GM12865 (cell line): ENCODE measurements at regions not wholly inside any gene's neighbourhood (a gene's known extent, or its start where the extent isn't known, plus 50 kb on each side); places are given as distances from the start of the nearest gene placed in this dataset.
"Not testable (repeated sequence)": the region's sequence is repeated elsewhere in the genome, so short reads cannot be mapped to it uniquely, and the experiment has no call there.

Source experiments
- DNase-seq: peaks from one replicate; pipeline ENCODE4 v3.0.0; 2010; ENCODE audit warnings: low read depth
- H3K4me3 ChIP-seq: 2 replicates; pipeline ENCODE4 v1.5.1; 2011; ENCODE audit warnings: mild to moderate bottlenecking, low read depth, low read length, control low read depth
- TF ChIP-seq, protein P1 (sequence below): IDR thresholded peaks from 2 replicates; pipeline ENCODE4 v1.5.1; 2011; ENCODE audit warnings: low read length, control low read depth, low read depth, inconsistent platforms; ENCODE audit not compliant: insufficient read depth; ENCODE audit errors: missing control alignments

DNA sequence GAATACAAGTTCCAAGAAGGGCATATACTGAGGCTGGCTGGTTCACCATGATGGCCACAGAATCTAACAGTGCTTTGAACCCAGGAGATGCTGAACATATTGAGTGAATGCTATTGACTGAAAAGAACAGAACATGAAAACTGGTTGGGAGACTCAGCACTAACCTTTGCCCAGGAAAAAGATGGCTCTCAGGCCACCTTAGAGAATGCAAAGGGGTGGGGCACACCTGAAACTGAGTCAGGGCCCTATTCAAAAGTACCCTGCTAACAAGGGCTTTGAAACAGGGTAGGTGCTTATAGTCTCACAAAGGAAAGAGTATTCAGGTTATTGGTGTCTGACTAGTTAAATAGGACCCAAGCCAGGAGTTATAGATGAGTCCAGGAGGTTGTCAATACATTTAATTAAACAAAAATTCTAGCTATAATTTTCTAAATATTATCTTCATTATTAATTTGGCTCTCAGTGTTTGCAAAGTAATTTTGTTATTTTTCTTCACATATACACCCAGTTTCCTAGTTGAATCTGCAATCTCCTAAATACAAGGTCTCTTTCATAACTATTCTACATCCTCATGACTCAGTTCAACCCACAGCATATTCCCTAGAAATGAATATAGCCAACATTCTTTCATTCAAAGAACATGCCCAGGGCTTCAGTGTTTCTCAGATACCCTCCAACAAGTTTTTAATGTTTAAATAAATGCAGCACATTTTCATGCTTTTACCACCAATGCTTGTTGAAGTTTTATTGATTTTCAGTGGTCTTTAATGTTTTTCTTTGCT, 144.2 kb upstream of the RAPGEF2 start:
- TF ChIP-seq, protein P1, sequence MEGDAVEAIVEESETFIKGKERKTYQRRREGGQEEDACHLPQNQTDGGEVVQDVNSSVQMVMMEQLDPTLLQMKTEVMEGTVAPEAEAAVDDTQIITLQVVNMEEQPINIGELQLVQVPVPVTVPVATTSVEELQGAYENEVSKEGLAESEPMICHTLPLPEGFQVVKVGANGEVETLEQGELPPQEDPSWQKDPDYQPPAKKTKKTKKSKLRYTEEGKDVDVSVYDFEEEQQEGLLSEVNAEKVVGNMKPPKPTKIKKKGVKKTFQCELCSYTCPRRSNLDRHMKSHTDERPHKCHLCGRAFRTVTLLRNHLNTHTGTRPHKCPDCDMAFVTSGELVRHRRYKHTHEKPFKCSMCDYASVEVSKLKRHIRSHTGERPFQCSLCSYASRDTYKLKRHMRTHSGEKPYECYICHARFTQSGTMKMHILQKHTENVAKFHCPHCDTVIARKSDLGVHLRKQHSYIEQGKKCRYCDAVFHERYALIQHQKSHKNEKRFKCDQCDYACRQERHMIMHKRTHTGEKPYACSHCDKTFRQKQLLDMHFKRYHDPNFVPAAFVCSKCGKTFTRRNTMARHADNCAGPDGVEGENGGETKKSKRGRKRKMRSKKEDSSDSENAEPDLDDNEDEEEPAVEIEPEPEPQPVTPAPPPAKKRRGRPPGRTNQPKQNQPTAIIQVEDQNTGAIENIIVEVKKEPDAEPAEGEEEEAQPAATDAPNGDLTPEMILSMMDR = no peak
- H3K4me3 ChIP-seq = no peak overlapping the region
- DNase-seq = no peak

DNA sequence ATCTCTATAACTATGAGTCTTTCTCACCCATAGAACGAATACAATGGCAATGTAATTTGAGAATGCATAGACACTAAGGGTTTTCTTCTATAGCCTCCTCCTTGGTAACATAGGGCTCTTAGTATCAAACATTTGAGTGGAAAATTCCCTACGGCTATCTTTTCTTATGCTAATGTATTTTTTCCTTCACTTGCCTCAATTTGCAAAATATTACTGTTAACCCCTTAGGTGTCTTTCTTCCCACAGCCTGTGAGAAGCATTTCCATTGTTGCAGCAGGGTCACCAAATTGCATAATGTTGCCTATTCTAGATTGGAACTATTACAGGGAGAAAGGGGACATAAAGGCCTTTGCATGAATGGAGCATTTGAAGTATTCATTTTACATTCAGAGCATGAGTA, 140.5 kb upstream of the RAPGEF2 start:
- DNase-seq = no peak
- TF ChIP-seq, protein P1 = no peak
- no peak overlapping the region for H3K4me3 ChIP-seq

DNA sequence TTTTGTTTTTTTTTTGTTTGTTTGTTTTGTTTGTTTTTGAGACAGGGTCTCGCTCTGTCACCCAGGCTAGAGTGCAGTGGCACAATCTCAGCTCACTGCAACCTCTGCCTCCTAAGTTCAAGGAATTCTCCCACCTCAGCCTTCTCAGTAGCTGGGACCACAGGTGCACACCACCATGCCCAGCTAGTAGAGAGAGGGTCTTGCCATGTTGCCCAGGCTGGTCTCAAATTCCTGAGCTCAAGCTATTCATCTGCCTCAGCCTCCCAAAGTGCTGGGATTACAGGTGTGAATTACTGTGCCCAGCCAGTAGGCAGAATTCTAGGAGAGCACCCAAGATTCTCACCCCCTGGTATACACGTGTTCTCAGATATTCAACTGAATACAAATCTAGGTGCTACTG, 139.6 kb upstream of the RAPGEF2 start:
- DNase-seq, H3K4me3 ChIP-seq: not testable (repeated sequence)

DNA sequence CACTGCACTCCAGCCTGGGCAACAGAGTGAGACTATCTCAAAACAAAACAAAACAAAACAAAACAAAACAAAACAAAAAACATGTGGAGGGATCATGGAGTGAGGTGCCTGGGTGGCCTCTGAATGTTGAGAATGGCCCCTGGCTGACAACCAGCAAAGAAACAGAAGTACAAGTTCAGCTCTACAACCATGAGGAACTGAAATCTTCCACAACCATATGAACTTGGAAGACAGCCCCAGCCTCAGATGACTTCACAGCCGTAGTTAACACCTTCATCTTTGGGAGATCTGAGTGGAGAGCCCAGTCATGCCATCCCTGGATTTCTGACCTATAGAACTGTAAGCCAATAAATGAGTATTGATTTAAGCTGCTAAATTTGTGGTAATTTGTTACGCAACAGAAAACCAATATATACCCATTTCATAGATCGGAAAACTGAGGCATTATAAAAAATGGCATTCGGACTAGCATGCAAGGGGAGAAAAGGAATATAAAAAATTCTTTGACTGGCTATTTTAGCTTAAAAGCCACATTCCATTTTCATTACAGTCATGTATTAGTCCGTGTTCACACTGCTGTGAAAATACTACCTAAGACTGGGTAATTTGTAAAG, 138.7 kb upstream of the RAPGEF2 start:
- no peak for DNase-seq
- TF ChIP-seq, protein P1 = no peak
- H3K4me3 ChIP-seq = no peak overlapping the region

DNA sequence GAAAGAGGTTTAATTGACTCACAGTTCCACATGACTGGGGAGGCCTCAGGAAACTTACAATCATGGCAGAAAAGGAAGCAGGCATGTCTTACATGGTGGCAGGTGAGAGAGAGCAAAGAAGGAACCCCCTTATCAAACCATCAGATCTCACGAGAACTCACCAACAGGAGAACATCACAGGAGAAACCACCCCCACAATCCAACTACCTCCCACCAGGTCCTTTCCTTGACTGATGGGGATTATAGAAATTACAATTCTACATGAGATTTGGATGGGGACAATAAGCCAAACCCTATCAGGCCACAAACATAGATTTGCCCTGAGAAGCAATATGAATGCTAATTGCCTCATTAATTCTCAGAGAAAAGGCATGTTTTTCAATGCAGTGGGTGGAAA, 138.2 kb upstream of the RAPGEF2 start:
- no peak overlapping the region for H3K4me3 ChIP-seq
- TF ChIP-seq, protein P1 = no peak
- DNase-seq = no peak

DNA sequence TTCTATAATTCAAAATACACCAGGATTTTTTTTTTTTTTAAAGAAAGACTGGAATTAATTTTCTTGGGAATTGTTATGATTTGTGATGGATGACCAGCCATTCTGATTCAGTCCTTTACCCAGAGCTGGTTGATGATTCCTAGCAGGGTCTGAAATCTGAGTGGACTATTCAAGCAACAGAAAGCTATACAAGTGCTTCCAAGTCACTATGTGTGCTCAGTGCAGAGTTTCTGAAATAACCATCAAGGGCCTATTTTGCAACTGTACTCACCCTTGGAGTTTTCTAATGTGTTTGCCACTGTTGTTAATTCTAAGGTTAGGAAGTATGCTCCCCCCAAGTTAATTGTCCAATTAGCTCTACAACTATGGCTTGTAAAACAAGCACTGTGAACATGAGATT, 137.7 kb upstream of the RAPGEF2 start:
- DNase-seq = no peak
- H3K4me3 ChIP-seq = no peak overlapping the region
- TF ChIP-seq, protein P1 = no peak

DNA sequence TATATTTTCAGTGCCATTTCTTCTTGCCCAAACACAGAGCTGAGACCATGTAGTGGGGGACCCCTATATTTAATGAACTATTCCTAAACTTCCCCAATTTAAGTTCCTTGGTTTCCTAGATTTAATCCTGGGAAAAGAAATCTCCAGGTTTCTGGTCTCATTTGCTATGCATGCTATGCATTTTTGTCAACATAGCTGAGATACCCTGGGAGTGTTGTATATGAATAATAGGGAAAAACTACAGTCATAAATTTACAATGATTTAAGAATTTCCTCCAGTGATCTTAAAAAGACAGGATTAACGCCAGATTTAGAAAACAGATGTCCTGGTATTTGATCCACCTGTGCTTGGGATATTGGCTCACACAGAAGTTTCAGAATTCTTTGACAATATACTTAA, 136.8 kb upstream of the RAPGEF2 start:
- DNase-seq = no peak
- TF ChIP-seq, protein P1 = no peak

More for the DNA sequence above, 136.8 kb upstream of the RAPGEF2 start:
- no peak overlapping the region for H3K4me3 ChIP-seq
